Stimulated activated CD4-positive, alpha-beta T cell treated with anti-CD3 and anti-CD28 coated beads, Interleukin-4, amount 100 ng/mL, for 24 hours (primary cell): ENCODE measurements at regions not wholly inside any gene's neighbourhood (a gene's known extent, or its start where the extent isn't known, plus 50 kb on each side); places are given as distances from the start of the nearest gene placed in this dataset.
A peak's percentile ranks its signal among the peaks of the same experiment; 100 is the strongest.
"Not testable (repeated sequence)": the region's sequence is repeated elsewhere in the genome, so short reads cannot be mapped to it uniquely, and the experiment has no call there.

Experiments
- DNase-seq: peaks from one replicate; pipeline ENCODE4 v3.0.0-alpha.2; 2020

DNA sequence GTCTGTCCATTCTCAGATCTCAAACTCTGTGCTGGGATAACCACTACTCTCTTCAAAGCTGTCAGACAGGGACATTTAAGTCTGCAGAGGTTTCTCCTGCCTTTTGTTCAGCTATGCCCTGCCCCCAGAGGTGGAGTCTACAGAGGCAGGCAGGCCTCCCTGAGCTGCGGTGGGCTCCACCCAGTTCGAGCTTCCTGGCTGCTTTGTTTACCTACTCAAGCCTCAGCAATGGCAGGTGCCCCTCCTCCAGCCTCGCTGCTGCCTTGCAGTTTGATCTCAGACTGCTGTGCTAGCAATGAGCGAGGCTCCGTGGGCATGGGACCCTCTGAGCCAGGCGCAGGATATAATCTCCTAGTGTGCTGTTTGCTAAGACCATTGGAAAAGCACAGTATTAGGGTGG is 53.1 kb upstream of the HUNK start:
- not testable (repeated sequence) for DNase-seq

- not testable (repeated sequence) for DNase-seq
Measured at GRCh38 chr21:31814356-31814755, 58.5 kb upstream of the HUNK start.

- DNase-seq = no peak
Measured at GRCh38 chr21:31813862-31814261, 59.0 kb upstream of the HUNK start.

DNA sequence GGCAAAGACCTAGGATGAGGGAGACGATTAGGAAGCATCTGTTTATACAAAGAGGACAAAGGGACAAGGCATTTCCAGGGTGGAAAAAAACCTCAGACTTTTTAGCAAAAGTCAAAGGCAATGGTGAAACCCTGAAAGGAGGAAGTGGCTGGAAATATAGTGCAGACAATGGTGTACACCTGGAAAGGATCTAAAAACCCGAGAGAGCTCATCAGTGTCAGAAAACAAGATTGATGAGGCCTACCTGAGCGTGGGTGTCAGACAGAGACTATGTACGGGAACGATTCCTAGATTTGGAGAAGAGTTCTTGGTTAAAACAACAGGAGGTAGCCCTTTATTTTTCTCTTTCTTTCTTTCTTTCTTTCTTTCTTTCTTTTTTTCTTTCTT is 68.8 kb upstream of the HUNK start:
- DNase-seq = no peak

GRCh38 chr21:31803039-31804007 is 69.5 kb upstream of the HUNK start:
- DNase-seq = no peak

DNA sequence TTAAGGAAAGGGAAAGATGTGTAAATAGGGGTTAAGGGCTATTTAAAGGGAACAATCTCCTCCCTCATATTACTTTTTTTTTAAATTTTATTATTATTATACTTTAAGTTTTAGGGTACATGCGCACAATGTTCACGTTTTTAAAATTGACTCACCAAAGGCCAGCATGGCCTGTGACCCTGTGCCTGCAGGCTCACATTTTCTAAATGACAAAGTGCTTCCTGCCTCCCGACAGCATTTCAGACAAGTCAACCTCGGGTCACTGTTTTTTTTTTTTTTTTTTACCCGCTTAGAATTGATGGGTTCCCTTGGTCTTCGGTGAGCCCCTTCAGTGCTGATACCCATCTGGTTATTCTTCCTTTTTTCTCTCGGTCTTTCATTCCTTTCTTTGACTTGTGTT is 70.4 kb upstream of the SCAF4 start:
- no peak for DNase-seq

DNA sequence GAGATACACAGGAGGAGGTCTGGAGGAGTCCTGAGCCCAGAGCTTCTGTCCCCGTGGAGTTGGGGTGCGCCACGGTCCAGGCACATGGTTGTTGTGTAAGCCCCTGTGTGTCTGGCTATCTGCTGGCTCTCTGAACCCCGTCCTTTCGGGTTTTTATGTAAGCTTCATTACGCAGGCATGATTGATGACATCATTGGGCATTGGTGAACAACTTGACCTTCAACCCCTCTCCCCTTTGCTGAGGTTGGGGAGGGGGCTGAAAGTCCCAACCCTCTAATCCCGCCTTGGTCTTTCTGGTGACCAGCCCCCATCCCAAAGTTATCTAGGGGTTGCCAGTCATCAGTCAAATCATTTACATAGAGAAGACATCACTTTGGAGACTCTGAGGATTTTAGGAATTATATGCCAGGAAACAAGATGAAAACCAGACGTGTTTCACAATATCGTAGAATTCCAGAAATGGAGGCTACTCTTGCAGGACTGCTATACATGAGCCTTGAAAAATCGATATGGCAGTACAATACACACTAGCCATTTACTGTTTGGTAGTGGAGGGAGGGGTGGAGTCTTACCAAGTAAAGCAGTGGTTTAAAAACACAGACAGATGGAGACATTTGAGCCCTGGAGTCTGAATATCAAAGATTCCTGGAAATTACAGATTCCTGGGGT is 69.8 kb upstream of the SCAF4 start:
- DNase-seq = no peak

- no peak for DNase-seq
Measured at GRCh38 chr21:31798842-31799704, 67.2 kb upstream of the SCAF4 start.

- no peak for DNase-seq
Measured at GRCh38 chr21:31795992-31796391, 64.1 kb upstream of the SCAF4 start.

DNA sequence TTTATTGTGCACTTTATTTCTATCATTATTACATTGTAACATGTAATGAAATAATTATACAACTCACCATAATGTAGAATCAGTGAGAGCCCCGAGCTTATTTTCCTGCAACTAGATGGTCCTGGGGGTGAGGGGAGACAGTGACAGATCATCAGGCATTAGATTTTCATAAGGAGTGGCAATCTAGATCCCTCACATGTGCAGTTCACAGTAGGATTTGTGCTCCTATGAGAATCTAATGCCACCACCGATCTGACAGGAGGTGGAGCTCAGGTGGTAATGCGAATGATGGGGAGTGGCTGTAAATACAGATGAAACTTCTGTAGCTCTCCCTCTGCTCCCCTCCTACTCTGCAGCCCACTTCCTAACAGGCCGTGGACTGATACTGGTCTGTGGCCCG is 58.5 kb upstream of the SCAF4 start:
- not testable (repeated sequence) for DNase-seq

DNA sequence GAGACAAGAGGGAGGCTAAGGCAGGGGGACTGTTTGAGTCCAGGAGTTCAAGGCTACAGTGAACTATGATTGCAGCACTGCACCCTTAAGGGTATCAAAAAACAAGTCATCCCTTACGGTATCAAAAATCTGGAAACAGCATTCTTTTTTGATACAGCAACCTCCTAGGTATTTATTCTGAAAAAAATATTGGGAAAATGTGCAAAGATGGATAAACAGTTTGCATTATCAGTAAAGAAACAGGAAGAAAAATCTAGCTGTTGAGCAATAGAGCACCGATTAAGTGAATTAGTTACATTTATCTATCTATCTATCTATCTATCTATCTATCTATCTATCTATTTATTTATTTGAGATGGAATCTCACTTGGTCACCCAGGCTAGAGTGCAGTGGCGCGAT is 56.7 kb upstream of the SCAF4 start:
- DNase-seq = no peak

DNA sequence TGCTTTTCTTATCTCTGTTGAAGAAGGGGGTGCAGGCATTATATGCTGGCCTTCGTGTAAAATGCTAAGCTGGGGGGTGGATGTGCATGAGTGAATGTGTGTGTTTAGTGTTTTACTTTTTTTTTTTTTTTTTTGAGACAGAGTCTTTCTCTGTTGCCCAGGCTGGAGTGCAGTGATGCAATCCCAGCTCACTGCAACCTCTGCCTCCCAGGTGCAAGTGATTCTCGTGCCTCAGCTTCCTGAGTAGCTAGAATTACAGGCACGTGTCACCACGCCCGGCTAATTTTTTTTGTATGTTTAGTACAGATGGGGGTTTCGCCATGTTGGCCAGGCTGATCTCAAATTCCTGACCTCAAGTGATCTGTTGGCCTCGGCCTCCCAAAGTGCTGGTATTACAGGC is 55.8 kb upstream of the SCAF4 start:
- not testable (repeated sequence) for DNase-seq

DNA sequence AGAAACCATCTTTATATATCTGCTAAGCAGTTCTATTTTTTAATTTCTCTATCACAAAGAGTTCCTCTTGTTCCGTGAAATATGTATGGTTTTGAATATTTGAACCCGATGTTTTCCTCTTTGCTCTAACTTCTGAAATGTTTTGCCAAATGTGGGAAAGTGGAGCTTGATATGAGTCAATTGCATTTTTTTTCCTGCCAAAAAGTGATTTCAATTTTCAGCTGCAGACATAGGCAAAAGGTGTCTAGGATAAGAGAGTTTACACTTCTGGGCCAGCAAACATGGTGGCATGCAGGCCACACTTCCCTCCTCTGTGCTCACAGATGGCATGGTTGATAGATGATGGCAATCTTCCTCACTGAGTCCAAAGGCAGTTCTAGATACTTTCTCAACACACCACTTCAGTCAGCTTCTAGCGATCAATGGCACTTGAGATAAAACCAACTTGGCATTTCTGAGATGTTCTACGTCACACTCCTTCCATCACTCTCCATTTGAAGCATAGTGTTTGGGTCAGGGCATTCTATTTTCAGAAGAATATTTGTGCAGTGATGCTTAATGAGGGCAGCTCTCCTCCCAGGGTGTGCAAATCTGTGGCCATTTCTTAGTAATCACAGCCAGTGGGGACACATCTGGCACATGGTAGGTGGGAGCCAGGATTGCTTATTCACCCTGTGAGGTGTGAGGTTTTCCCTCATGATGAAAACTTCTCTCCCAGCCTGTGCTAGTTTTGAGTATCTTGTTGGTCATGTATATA is 54.4 kb upstream of the SCAF4 start:
- DNase-seq = no peak

GRCh38 chr21:31785237-31786163 is 53.6 kb upstream of the SCAF4 start:
- DNase-seq = peak; percentile 52

DNA sequence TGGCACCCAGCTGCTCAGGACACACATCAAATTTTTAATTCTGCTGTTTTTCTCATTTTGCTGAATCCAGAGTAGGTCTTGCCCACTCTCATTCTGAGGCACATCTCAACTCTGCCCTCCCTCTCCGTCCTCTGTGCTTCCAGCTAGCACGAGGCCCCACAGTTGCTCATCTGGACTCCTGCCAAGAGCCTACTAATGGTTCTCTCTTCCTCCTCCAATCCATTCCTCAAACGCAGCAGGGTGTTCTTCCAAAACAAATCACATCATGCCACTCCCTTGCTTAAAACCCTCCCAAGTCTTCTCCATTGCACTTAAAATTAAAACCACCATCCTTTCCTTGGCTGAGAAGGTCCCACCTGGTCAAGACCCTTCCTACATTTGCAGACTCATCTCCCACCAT is 49.8 kb upstream of the SCAF4 start:
- DNase-seq = no peak
